GM20000 (cell line): ENCODE measurements at regions not wholly inside any gene's neighbourhood (a gene's known extent, or its start where the extent isn't known, plus 50 kb on each side); places are given as distances from the start of the nearest gene placed in this dataset.

Experiments used
- DNase-seq: peaks from one replicate; pipeline ENCODE4 v3.0.0; 2012; ENCODE audit warnings: low spot score
- CTCF ChIP-seq: IDR thresholded peaks from 2 replicates; pipeline ENCODE4 v1.5.1; 2012; ENCODE audit warnings: mild to moderate bottlenecking, control low read depth; ENCODE audit errors: extremely low read depth, missing control alignments

- TF ChIP-seq CTCF, result no peak
- no peak for DNase-seq
These were observed 1024.1 kb upstream of the LRRN3 start for GRCh38 chr7:110066843-110067242.

- DNase-seq, result no peak
- TF ChIP-seq CTCF, result no peak
These were observed 1019.7 kb upstream of the LRRN3 start for GRCh38 chr7:110071192-110071591.

- DNase-seq, result no peak
- TF ChIP-seq CTCF, result no peak
These were observed 1015.5 kb upstream of the LRRN3 start for GRCh38 chr7:110075450-110075849.

- no peak for DNase-seq
- no peak for TF ChIP-seq CTCF
These were observed 1014.7 kb upstream of the LRRN3 start for GRCh38 chr7:110076194-110076593.

GRCh38 chr7:110084181-110084807 lies 1006.6 kb upstream of the LRRN3 start:
- no peak for DNase-seq
- TF ChIP-seq CTCF, result no peak

- no peak for TF ChIP-seq CTCF
- peak; percentile 11 for DNase-seq
These were observed 1000.7 kb upstream of the LRRN3 start for GRCh38 chr7:110090110-110090820.

- TF ChIP-seq CTCF, result no peak
- DNase-seq, result no peak
These were observed 995.4 kb upstream of the LRRN3 start for GRCh38 chr7:110095372-110096052.
